Tibial nerve (tissue), 3 donors: ENCODE measurements at regions not wholly inside any gene's neighbourhood (a gene's known extent, or its start where the extent isn't known, plus 50 kb on each side); places are given as distances from the start of the nearest gene placed in this dataset.

ENCODE experiments used
- CTCF ChIP-seq, 5 experiments: fragments of 200-600 bp in 3 of 5; fragments of 450-650 bp in 2 of 5; sonication (generic) in 3 of 5; IDR thresholded peaks; one replicate each; pipeline ENCODE4 v1.5.1; 2016 to 2019; ENCODE audit warnings: antibody characterized with exemption in 5 of 5, mild to moderate bottlenecking in 3 of 5, moderate library complexity in 2 of 5
- POLR2A ChIP-seq, 2 donors: fragments of 450-650 bp; IDR thresholded peaks; one replicate each; pipeline ENCODE4 v1.6.1; 2017; ENCODE audit warnings: antibody characterized with exemption in 2 of 2, mild to moderate bottlenecking in 2 of 2, moderate library complexity in 2 of 2

GRCh38 chr11:134866215-134866614, 454.2 kb upstream of the B3GAT1 start:
- no peak for TF ChIP-seq POLR2A (IDR thresholded peaks at IDR 0.05)
- TF ChIP-seq CTCF (IDR thresholded peaks at IDR 0.05) = no peak
